ENCODE measurements at regions not wholly inside any gene's neighbourhood (a gene's known extent, or its start where the extent isn't known, plus 50 kb on each side); places are given as distances from the start of the nearest gene placed in this dataset.

DNA sequence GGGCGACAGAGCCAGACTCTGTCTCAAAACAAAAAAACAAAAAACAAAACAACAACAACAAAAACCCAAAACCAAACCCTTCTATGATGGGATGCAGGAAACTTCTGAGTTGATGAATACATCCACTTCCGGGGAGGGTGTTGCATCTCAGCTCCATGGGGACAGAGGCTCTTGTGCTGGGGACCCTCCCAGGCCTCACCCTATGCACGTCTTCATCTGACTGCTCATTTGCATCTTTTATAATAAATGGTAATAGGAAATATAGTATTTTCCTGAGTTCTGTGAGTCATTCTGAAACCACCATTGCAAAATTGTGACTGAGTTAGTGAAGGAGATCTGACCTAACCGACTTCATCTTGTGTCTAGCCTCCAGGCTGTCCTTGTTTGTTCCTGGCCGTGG, 109.5 kb upstream of the SLC28A3 start:
- DNase-seq (ENCODE audit: low spot score) = no peak

DNA sequence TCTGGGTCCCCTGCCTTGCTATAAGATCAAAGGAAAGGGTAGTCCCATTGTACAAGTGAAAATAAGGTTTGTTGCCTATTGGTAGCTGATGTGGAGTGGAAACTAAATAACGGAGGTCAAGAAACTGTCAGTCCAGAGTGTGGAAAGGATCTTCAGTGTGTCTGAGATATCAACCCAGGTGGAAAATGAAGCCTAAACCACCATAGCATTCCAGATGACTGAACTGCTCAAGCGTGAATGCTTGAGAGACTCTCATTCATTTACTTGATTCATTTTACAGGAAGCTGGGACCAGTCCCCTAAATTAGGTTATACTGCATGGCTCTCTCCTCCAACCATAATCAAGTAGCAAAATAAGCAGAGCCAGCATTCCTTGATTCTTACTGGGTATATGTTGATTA, 116.0 kb upstream of the SLC28A3 start:
- no peak for DNase-seq (ENCODE audit: low spot score)

DNA sequence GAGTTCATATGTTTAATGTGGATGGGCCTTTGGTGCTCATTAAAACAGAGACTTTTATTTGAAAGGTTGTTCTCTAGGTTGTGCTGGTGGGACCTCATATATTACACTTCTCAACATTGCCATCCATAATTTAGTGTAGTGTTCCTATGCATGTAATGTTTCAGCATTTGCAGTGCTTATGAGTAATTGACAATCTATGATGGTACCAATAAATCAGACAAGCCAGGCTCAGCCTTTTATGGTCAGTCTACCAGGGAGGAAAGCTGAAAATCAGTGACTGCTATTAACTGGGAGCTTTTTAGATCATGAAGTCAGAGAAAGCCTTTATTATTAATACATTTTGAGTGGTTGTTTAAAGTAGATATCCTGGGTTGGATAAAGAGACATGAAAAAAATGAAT, 120.1 kb upstream of the SLC28A3 start:
- no peak for DNase-seq (ENCODE audit: low spot score)

DNA sequence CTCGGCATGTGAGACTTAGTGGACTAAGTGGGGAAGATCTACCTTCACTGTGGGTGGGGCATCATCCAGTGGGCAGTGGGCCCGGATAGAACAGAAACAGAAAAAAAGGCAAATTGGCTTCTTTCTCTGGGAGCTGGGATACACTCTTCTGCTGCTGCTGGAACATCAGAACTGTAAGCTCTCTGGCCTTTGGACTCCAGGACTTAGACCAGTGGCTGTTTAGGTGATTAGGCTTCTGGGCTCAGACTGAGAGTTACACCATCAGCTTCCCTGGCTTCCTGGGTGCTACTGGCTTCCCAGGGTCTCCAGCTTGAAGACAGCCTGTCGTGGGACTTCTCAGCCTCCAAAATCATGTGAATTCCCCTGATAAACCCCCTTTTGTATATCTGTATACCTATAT, 122.7 kb upstream of the SLC28A3 start:
- no peak for DNase-seq (ENCODE audit: low spot score)

DNA sequence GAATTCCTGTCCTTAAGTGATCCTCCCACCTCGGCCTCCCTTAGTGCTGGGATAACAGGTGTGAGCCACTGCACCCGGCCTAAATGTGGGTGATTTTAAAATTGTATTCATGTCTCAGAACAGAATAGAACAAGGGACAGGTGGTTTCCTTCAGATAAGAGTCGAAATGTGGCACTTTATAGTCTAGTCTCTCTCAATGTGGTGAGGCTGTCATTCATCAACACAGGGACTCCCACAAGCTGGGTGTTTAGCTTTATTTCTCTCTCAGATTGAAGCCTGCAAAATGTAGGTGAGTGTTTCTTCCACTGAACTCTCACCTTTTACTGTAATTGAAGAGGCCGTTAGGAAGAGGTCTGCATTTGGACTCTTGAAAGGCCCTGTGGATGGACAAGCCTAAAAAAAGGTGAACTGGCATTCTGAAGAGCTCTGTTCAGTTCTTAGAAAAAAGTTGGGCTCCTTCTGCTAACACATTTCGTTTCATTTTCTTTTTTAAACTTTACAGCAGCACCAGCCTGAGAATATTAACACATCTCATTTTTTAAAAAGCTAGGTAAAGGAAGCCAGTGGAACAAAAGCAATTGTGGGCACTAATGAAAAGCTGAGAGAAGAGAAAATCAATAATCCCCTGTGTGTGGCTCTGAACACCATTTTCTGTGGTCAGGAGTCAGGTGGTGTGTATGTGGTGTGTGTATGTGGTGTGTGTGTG, 126.2 kb upstream of the SLC28A3 start:
- DNase-seq (ENCODE audit: low spot score) = no peak

DNA sequence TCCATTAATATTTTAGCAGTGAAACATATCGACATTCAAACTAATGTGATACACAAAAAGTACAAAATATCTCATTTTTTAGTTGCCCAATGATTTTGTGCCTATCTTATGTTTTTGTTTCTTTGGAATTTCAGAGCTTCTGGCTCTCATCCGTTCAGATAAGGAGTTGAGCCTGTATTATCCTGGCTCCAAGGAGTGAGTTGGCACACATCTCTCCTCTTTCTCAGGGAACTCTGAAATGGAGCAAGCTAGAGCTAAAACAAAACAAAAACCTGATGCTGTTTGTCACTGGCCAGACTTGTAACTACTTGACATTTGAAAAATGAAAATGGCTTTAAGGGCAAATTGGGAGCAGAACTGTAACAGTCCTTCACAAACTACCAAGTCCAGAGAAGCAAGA, 131.3 kb upstream of the SLC28A3 start:
- no peak for DNase-seq (ENCODE audit: low spot score)

DNA sequence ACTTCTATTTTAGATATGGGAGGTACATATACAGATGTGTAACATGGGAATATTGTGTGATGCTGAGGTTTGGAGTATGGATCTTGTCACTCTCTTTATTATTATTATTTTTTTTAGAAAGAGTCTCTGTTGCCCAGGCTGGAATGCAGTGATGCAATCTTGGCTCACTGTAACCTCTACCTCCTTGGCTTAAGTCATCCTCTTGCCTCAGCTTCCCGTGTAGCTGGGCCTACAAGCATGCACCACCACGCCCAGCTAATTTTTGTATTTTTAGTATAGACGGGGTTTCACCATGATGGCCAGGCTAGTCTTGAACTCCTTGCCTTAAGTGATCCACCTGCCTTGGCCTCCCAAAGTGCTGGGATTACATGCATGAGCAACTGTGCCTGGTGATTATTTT, 138.4 kb upstream of the SLC28A3 start:
- DNase-seq (ENCODE audit: low spot score) = no peak

DNA sequence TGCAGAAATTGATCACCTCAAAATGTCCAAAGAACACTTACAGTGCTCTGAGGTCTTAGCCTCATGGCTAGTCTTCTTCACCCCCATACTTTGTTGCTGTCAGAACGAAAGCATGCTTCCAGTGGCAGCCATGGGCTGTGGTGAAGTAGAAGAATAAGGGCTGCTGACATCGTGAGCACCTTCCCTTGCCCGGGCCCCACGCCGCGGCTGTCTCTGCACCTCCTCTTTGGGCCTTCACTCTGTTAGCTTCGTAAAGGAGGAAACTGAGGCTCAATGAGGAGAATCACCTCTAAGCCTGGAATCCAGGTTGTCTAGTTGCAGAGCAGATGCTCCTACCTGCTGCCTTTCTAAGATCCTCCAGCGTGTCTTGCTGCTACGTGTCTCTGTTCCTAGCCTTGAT, 139.5 kb upstream of the SLC28A3 start:
- no peak for DNase-seq (ENCODE audit: low spot score)

DNA sequence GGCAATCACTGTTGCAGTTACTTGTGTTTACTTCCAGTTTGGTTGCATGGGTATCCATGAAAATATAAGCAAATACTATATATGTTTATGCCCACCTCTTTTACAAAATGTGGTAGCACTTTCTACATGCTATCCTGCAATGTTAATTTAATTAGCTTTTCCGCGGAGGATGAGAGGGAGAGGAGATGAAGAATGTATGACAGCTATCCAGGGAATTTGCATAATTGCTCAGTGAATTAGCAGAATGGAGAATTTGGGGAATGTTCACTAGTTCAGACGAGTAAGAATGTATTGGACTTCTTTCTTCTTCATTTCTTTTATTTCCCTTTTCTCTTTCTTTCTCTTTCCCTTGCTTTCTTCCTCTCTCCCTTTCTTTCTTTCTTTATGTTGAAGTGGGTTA, 140.7 kb upstream of the SLC28A3 start:
- DNase-seq (ENCODE audit: low spot score) = no peak

DNA sequence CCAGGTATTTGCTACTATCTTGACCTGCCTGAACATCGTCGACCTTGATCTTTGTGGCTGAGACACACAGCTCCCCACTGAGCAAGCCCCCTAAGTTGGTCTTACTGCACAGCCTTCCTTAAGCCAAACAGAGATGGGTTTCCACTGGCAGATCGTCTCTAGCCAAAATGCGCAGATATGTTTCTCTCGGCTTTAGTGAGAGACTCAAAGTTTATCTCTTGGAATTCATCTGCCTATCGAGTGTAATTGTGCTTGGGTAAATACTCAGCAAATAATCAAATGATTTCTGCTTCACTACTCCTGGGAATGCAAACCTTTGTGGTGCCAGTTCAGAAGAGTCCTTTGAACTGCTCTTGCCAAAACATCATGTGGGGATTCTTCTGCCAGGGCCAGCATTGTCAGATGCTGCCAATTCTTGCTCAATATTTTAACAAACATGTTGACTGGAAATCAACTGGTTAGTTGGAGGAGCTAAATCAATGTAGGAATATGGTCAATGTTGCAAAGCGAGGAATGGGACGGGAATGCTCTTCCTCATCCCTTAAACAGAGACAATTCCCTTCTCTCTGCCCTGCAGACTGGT, 141.2 kb upstream of the SLC28A3 start:
- DNase-seq (ENCODE audit: low spot score) = no peak

DNA sequence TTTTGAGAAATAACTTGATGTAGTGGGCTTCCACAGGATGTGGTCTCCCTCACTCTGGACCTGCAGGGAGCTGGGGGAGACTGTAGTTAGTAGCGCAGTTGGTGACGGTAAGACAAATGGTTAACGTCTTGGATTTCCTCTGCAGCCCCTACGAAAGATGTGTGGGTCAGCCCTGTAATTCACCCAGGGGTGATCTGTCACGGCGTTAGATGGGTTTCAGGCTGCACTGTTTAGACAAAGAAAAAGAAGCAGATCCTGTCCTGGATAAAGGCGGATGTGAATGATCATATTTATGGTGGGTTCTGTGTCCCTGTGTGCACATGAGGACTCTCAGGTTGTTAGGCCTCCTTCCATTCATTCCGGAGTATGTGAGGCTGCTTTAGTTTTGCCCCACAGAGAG, 142.0 kb upstream of the SLC28A3 start:
- no peak for DNase-seq (ENCODE audit: low spot score)

DNA sequence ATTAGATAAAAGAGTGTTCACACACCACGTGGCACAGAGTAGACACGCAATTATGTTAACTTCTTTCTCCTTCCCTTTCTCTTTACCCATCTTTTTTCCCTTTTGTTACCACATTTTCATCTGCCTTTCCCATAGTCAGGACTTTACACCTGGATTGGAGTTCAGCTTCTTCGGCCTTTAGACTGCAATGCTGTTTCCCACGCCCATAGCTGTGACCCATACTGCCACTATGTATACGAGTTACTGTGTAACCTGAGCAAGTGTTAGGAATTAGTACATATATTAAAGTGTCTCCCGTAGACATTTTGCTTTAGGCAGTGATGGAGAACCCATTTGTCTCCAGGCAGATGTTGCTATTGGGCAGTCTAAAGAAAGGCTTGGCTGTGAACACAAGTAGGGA, 143.6 kb upstream of the SLC28A3 start:
- DNase-seq (ENCODE audit: low spot score) = no peak

DNA sequence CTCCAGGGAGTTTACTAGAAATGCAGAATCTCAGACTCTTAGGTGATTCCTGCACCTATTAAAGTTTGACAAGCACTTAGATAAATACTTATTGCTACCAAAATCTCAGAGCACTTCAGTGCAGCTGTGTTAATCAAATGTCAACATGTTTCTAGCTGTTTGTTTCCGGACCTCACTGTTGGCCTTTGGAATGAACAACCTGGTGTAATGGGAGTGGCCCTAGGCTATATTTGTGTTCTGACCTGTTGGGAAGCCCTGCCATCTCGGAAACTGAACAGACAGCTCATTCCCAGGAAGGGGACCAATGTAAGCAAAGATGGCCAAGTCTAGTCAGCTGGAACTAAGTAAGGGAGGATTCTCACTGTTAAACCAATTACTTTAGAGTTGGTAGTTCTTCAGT, 145.0 kb upstream of the SLC28A3 start:
- DNase-seq (ENCODE audit: low spot score) = no peak

DNA sequence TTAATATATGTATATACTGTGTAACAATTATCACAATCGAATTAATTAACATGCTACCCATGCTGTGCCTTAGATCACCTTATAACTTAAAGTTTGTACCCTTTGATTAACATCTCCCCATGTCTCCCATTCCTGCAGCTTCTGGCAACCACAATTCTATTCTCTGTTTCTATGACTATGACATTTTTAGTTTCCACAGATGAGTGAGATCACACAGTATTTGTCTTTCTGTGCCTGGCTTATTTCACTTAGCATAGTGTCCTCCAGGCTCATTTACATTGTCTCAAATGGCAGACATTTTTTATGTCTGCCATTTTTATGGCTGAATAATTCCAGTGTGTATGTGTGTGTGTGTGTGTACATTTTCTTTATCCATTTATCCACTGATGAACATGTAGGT, 146.1 kb upstream of the SLC28A3 start:
- DNase-seq (ENCODE audit: low spot score) = no peak

DNA sequence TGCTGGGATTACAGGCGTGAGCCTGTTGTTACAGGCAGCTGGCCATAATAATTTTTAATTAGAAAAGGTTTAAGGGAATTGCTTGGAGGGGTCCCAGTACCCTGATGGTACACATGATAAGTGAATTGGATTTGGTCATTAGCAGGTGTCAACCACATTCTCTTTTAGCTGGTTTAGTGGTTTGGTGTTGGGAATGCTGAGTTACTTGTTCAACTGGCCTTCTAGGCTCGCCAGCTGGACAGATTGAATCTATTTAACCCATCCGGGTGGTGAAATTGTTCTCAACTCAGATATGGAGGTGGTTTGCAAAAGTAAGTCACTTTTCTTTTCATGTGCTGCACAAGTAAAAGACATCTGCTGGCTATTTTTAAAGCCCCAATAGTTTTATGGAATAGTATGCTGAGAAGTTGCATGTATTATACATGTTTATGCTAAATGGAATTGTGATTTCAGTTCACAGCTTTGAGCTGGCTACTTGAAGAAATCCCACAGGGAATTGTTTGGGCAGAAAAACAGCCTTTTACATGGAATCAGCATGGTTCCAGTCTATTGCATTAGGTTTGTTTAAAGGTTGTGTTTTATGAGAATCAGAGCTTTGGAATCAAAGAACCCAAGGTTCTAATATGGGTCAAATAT, 149.8 kb upstream of the SLC28A3 start:
- DNase-seq (ENCODE audit: low spot score) = no peak

DNA sequence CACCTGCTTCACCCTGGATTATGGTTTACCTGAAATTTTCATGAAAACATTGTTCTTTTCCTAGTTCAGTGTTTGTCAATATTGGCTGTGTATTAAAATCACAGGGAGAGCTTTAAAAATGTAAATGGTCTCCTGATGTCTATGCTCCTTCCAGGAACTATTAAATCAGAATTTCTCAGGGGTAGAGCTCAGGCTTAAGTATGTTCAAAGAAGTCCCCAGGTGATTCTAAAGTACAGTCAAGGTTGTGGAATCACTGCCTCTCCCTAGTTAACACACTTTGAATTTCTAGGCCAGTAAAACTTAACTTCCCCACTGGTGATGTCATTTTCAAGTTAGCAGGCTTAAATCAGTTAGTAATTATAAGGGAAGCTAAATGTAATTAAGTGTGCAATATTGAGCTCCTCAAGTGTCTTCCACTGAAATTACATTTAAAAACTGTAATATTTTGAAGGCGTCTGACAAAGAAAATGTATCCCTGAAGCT, 150.3 kb upstream of the SLC28A3 start:
- DNase-seq (ENCODE audit: low spot score) = no peak

DNA sequence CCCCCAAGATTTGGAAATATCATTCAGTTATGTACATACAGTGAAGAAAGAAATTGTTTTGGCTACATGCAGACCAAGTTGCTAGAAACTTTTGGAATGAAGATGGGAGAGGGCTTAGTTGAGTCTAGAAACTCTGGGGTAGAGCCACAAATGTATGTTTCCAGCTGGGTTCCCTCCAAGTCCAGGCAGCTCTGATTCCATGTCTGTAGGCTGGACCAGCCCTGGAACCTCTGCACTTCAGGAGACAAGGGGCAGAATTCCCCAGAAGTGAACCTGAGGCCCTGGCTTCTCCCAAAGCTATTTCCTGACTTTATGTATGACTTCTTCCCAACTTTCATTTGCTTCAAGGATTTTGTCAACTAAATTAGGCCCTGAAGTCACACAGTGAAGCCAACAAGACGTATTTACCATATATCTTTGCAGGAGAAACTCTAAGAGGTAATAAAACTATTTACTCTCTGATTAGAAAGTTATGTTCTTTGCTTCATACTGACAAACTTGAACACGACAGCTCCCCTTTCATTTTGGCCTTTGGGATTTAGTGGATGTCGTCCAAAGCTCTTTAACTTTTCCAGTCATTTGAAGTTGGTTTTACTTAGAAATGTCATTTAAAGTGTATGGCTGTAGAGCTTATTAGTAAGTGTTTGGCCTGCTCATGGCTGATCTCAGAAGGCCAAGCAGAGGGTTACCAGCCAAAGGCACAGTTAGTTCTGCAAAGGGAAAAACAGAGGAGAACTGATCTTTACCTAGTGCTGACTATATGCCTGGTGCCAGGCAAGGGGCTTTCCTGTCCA, 152.0 kb upstream of the SLC28A3 start:
- DNase-seq (ENCODE audit: low spot score) = no peak

DNA sequence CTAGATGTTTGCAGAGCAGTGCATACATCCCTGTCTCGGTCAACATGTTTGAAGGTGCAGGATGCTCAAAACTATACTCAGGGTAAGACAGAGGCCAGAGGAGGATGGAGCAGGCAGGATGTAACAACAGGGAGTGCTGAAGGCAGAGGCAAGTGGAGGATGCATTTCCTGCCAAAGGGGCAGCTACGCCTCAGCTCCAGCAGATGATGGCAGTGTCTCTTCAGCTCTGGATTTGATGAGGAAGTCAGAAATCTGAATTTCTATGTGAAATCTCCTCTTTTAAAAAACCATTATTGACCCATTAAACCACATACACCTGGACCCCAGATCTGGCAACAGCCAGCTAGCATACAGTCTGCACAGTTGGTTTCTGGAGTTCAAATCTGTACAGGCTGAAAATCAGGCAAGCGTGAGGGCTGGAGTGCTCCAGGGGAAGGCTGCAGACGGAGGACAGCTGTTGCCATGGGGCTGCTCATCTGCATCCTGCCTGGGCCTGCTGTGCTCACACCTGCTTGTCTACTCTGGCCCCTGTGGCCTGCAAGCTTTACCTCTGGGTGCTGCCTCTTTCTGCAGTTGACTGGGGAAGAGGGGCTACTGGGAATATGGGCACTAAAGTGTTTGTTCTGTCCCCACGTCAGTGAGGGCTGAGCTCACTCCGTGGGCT, 152.9 kb upstream of the SLC28A3 start:
- DNase-seq (ENCODE audit: low spot score) = no peak

DNA sequence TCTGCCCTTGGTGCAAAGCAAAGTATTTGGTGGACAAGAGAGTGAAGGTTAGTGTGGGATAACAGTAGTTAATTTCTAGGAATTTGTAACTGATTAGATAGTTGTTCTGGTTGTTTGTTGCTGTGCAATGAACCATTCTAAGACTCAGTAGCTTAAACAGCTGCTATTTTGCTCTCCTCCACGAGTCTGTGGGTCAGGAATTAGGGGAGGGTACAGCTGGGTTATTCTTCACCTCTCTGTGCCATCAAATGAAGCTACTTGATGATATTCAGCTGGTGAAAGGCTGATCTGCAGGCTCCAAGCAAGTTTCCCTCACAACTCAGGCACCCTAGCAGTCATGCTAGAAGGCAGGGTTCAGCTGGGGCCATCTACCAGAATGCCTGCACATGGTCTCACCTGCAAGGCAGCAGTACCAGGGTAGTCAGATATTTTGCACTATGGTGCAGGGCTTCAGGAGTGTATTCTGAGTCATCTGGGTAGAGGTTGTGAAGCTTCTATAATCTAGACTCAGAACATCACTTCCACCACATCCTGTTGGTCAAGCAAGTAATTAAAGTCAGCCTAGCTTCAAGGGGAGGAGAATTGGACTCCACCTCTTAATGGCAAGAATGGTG, 159.5 kb upstream of the SLC28A3 start:
- DNase-seq (ENCODE audit: low spot score) = peak; percentile 3

DNA sequence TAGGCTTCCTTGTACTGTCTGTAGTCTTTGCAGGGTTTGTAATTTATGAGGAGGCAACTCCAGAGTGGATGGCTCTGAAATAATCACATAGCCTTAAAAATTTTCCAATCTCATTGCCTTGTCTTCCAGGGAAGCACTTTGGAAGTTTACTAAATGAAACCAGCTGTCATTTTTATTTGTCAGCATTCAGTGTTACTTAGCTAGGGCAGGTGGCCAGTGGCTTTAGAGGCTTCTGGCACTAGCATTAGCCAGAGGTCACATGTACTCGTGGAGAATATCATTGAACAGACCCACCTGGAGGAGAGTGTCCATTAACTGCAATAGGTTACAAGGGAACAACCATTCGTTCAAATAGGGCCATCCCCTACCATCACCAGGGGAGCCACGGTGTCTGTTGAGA, 160.3 kb upstream of the SLC28A3 start:
- no peak for DNase-seq (ENCODE audit: low spot score)

DNA sequence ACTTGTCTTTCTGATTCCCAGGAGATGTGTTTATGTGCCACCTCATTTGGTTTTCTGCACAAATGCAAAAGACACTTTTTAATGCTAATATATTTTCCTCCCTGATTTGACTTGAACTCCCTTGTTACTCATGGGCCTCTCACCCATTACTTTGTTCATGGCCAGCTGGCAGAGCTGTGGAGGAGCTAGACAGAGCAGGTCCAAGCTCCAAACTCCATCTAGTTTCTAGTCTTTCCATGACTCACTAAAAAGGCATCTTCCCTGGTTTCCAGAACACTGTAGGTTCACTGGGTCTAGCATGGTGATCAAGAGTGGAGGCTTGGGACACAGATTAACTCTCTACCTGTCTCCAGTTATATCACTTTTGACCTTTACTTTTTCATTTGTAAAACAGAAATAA, 161.0 kb upstream of the SLC28A3 start:
- DNase-seq (ENCODE audit: low spot score) = no peak

DNA sequence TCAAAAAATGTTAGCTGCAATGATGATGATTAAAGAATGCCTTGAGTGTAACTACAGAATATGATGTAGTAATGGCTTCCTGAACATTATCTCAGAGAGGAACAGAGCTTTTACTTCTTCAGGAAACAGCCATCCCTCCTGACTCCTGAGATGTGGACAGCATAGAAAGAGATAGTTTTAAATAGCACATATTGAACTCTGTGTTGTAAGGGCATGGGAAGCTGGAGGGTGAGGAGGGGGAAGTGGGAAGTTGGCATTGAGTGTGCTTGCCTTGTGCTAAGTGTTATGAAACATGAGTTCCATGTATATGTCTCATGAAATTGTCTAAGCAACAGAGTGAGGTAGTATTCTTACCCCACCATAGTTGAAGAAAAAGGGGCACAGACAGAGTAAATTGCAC, 161.5 kb upstream of the SLC28A3 start:
- DNase-seq (ENCODE audit: low spot score) = no peak

All from activated CD4-positive, alpha-beta T cell treated with anti-CD3 and anti-CD28 coated beads, Interleukin-2, Interleukin-4, amounts not matched to agents 100 ng/mL and 50 ng/mL, durations not matched to agents 16 hours and 8 hours (primary cell).